HG03175 (cell line): ENCODE measurements at regions not wholly inside any gene's neighbourhood (a gene's known extent, or its start where the extent isn't known, plus 50 kb on each side); places are given as distances from the start of the nearest gene placed in this dataset.
"Not testable (repeated sequence)": the region's sequence is repeated elsewhere in the genome, so short reads cannot be mapped to it uniquely, and the experiment has no call there.

Source experiments
- ATAC-seq: cut with Tn5 transposase; IDR thresholded peaks from one replicate; pipeline ENCODE4 v1.9.1; 2021; ENCODE audit warnings: mild to moderate bottlenecking, moderate library complexity; ENCODE audit not compliant: unreplicated experiment

DNA sequence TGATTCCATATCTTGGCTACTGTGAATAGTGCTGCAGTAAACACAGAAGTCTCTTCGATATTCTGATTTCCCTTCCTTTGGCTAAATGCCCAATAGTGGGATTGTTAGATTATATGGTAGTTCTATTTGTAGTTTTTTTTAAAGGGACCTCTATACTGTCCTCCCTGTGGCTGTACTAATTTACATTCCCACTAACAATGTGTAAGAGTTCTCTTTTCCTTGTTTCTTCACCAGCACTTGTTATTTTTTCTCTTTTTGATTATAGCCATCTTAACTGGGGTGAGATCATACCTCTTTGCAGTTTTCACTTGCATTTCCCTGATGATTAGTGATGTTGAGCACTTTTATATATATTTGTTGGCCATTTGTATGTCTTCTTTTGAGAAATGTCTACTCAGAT, 102.0 kb downstream of the CARTPT start:
- no peak for ATAC-seq

DNA sequence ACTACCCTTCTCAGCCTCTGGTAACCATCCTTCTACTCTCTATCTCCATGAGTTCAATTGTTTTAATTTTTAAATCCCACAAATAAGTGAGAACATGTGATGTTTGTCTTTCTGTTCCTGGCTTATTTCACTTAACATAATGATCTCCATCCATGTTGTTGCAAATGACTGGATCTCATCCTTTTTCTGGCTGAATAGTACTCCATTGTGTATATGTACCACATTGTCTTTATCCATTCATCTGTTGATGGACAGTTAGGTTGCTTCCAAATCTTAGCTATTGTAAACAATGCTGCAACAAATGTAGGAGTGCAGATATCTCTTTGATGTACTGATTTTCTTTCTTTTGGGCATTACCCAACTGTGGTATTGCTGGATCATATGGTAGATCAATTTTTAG, 103.0 kb downstream of the CARTPT start:
- ATAC-seq, result not testable (repeated sequence)

DNA sequence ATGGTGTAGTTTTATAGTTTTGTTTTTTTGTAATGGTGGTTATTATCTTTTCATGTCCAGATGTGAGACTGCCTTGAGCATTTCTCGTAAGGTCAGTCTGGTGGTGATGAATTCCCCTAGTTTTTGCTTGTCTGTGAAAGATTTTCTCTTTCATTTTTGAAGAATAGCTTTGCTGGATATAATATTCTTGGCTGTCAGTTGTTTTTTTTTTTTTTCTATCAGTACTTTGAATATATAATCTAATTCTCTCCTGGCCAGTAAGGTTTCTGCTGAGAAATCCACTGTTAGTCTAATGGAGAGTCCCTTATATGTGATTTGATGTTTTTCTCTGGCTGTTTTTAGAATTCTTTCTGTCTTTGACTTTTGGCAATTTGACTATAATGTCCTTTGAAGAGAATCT, 106.9 kb downstream of the CARTPT start:
- no peak for ATAC-seq

DNA sequence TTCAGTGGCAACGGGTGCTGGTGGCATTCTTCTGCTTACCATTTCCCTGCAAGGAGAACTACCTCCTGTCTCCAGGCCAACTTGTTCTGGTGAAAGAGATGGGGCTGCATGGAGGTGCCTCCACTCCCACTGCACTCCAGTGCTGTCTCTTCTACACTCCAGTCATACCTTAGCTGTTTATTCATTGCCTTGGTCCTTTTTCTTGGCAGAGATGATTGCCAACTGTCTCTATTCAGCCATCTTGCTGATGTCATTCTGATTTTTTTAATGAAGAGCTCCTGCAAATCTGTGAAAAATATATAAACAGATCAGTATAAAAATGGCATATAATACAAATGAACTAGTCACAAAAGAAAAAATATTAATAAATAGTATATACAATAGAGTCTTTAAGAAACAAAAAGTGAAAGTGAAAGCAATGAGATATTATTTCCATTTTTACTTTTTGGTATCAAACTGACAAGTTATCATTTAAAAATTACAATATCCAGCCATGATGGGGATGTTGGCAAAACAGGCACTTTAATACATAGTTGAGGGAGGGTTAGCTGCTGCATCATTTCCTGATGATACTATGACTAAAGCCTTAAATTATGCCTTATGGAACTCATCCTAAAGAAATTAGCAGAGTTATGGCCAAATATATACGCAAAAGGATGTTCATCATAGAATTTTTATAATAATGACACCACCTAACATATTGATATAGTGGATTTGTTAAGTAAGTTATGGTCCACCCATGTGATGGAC, 109.4 kb downstream of the CARTPT start:
- no peak for ATAC-seq

DNA sequence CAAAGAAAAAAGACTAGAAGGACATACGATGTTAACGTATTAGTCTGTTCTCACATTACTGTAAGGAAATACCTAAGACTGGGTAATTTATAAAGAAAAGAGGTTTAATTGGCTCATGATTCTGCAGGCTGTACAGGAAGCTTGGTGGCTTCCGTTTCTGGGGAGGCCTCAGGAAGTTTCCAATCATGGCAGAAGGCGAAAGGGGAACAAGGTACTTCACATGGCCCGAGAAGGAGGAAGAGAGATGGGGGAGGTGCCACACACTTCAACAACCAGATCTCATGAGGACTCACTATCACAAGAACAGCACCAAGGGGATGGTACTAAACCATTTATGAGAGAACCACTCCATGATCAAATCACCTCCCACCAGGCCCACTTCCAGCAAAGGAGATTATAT, 110.1 kb downstream of the CARTPT start:
- no peak for ATAC-seq

DNA sequence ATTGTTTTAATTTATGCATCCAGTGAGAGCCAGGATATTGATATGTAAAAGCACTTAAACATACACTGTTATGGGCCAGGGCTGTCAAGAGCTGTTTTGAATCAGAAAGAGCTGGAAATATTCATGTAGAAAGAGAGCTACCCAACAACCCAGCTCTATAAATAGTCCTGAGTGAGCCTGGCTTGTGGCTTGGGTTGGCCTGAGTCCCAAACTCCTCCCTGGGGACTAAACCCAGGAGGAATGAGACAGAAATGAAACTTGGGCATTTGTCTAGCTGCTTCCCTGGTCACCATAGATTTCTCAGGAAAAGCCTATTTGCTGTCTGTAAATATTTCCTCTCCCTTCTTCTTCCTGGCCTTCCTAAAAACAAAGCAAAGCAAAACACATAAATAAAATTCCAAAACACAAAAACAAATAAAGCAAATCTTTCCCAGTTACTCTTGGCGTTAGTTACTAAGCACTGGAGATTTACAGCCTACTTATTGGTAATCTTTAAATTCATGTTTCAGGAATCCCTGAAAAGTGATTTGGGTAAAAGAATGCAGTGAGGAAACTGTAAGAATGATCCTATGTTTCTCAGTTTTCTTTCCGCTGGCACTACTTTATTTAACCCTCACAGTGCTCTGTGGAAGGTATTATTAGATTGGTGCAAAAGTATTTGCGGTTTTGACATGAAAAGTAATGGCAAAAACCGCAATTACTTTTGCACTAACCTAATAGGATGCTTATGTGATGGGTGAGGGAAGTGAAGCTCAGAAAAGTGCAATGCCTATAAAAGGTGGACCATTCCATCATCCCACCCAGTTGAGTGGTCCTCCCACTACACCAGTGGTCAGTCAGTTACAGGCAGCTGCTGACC, 111.8 kb downstream of the CARTPT start:
- ATAC-seq, result no peak

DNA sequence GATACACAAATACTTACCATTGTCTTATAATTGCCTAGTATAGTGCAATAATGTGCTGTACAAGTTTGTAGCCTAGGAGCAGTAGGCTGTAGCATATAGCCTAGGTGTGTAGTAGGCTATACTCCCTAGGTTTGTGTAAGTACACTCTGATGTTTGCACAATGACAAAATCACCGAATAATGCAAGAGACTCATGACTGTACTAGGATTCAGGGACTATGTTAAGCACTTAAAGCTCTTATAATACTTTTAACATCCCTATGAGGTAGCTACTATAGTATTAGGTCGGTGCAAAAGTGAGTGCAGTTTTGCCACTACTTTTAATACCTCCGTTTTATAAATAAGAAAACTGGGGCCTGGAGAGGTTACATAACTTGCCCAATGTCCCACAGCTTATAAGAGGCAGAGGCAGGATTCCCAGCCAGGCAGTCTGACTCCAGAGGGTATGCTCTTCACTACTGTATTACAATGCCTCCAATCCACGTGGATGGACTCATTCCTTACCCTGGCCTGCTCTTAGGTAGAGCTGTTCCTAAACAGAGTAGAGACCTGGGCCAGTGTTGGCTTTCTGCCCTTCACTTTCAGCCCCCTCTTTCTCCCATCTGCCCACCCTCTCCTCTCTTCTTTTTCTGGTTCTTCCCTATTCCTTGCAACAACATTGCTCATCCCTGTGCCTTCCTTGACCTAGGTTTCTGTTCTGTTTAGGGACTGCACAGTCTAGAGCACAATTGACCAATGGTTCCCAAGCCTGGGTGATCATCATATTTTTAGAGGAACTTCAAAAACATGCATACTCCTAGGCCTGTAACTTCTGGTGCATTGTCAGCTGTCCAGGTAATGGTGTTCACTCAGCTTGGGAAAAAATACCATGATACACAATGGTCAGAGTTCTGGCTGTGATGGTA, 114.0 kb downstream of the CARTPT start:
- no peak for ATAC-seq

DNA sequence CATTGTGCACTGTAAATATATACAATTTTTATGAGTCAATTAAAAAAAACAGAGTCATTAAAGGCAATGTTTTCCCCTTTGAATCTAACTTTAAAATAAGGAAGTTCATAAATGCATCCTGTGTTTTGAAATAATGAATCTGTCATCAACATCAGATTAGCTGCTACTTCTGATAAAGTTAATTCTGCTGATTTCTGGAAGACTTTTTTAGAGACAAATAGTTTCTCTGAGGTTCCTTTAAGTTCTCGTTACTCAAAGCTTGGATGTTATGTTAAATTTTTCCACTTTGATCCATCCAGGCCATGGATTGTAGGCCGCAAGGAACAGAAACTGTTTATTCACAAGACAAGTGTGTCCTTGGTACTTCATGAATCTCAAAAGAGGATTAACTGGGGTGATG, 115.5 kb downstream of the CARTPT start:
- ATAC-seq, result no peak

DNA sequence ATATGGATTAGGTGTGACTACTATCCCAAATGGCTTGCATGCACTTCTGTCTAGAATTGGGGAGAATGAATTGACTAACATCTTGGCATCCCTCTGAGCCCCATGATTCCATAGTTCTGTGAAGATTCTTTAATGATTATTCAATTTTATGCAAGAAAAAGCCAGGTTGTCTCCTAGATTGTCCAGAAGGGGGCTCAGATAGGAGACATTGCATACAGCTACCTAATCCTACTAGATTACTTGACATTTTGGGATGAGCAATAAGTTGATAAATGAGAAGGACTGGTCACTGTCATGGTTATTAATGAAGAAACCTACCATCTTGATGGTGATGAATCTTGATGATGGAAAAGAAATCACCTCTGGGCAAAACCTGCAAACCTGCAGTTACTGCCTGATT, 117.0 kb downstream of the CARTPT start:
- ATAC-seq, result no peak

DNA sequence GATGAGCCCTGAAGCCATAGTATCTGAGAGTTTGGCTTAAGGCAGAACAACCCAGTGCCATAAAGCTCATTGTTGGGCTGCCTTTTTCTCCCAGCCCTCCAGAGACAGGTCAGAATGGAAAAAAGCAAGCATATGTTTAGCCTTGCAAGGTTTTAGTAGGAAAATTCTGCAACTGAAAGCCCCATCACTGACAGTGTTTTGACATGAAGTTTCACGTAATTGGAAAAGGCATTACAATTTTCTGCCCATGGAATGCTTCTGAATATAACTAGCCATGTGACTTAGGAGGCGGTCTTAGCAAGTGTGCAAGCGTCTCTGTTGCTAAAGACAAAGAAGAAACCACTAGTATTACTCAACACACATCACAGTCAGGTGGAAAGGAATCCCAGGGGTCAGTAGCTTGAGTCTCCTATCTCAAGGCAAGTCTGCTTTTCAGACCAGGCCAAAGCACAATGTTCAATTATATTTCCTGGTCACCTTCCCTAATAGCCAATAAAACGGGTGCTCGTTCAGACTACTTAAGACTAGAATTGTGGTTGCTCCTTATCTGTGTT, 117.6 kb downstream of the CARTPT start:
- ATAC-seq, result no peak

DNA sequence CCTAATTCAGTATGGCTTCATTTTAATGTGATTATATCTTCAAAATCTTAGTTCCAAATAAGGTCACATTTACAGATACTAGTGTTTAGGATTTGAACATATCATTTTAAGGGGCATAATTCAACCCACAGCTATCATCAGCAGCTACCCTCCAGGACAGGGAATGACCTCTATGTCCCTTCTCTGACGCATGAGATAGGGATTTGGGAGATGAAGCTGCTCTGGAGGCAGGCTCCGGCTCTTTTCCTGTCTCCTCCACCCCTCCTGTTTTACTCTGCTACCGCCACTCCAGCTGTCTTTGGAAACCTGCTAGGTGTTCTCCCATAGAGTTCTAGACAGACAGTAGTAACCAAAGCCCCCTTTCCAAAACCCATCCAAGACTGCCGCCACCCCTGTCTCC, 119.2 kb downstream of the CARTPT start:
- ATAC-seq, result no peak

DNA sequence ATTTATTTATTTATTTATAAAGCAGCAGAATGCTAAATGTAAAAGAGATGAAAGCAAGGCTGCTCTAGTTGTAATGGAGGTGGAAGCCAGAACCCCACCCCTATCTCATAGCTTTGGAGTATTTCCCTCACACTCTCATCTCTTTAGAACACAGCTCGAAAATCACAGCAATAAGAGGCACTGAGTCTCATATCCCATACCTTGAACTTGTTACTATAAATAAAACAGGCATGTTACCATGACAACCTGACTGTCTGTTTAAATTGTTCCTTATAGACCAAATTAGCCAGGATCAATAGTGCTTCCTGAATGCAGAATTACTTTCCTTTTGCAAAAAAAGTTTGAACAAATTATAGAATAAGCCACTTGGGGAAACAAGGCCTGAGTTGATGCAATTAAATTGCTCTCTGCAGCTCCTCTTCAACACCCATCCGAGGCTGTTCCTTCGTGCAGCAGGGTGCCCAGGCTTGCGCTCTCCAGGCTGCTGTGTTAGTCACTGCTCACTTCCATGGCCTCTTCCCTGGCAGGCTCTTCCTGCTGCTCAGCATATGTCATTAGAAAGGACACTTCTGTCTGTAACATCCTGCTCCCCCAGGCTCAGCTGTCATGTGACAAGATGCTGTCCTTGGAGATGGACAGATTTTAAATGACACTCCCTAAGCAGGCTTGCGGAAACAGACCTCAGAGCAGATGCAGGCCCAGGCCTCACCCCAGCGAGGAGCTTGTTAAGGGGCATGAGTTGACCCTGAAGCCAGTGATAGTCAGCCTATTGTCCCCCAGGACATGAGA, 120.2 kb downstream of the CARTPT start:
- ATAC-seq, result no peak

DNA sequence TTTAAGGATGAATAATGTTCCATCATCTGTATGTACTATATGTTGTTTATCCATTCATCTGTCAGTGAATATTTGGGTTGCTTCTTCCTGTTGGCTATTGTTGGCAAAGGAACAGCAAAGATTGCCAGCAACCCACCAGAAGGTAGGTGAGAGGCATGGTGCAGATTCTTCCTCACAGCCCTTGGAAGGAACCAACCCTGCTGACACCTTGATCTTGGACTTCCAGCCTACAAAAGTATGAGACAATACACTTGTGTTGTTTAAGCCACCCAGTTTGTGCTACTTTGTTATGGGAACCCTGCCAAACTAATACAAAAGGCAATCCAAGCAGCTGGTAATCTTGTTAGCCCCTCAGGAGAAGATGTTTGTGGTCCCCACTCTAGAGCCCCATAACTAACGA, 122.0 kb downstream of the CARTPT start:
- no peak for ATAC-seq

DNA sequence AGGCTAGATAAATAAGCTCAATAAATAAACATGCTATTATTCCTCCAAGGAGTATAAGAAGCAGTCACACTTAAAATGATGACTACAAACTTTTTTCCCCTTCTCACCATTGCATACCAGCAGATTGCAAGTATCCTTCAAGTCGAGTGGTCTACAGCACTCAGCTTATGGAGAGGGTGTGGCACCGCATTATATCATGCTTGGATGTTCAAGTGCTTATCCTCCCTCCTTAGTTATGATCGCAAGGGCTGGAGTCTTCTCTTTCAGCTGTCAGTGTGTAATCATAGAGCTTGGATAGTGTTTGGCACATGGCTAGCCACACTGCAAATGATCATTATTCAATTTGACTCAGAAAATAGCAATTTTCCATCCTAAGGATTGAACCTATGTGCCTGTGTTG, 124.0 kb downstream of the CARTPT start:
- no peak for ATAC-seq

DNA sequence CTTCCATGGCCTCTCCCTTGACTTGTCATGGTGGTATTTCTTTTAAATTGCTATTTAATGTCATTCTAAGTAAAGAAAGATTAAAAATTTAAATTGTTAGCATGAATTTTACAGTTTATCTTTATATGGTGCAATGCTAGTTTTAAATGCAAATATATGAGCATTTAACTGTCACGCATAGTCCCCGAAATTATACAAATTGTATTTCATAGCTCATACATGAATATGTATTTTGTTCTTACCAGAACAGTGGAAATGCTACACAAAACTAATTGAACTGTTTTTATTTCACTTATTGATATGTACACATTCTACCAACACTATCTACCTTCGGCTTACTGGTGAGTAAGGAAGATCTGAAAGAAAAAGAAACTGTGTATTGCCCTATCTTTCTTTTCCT, 125.8 kb downstream of the CARTPT start:
- no peak for ATAC-seq

DNA sequence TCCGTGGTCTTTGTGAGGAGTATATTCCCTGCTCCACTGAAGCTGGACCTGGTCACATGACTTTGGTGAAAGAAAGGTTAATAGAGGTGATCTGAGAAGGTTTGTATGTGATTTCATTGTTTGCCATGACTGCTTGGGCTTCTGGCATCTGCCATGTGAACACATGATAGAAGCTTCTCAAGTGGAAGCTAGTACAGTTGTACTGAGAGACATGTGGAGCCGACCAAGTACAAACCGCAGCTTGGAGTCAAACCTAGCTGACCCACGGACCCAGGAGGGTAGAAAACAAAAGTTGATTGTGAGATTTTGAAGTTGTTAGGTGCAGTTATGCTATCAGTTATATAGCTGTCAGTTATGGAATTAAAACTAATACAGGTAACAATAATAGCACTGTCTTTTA, 140.4 kb downstream of the CARTPT start:
- ATAC-seq, result no peak

DNA sequence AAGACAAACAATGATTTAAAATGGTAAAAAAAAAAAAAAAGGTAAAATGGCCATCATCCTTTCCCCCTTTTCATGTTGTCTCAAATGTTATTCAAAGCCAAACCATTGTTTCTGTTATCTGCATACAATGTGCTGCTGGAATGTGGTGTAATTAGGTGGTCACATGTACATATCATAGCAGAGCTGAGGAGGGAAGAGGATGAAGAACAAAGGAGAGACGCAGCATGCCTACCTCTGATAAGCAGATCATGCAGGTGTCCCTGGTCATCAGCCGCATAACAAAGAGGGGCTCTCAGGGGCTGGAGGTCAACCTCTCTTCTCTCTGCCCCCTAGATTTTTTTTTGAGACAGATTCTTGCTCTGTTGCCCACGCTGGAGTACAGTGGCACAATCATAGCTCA, 141.0 kb downstream of the CARTPT start:
- ATAC-seq, result no peak

DNA sequence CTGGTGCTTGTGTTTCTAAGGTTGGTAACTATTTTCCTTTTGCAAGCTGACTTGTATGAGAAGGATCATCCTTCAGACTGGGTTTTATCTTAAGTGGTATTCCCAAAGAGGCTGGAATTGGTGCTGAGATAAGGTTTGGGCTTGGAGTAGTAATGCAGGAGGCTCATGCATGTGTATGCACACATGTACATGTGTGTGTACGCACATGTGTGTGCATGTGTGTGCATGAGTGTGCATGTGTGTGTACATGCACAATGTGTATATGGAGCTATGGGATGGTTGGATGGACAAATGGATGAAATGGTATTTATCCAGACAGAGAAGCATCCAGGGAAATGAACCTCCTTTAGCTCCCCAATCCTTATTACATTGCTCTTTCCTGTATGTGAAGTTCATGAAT, 142.6 kb downstream of the CARTPT start:
- ATAC-seq, result no peak

DNA sequence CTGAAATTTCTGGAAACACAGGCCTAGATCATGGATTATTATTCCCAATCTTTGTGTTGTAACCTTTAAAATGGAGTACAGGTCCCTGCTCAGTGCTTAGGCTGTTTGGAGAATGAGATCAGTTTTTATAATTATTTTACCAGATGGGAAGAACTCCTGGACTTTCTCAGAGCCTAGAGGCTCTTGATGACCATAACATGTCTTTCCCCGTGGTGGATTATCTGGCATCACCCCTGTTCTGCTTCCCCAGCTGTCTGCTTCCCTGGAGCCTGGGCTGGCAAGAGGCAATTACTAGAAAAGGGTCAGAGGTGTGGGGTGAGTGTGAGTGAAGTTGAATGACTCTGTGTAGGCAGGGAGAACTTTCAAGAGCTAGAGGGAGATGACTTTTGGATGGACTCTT, 143.0 kb downstream of the CARTPT start:
- no peak for ATAC-seq

DNA sequence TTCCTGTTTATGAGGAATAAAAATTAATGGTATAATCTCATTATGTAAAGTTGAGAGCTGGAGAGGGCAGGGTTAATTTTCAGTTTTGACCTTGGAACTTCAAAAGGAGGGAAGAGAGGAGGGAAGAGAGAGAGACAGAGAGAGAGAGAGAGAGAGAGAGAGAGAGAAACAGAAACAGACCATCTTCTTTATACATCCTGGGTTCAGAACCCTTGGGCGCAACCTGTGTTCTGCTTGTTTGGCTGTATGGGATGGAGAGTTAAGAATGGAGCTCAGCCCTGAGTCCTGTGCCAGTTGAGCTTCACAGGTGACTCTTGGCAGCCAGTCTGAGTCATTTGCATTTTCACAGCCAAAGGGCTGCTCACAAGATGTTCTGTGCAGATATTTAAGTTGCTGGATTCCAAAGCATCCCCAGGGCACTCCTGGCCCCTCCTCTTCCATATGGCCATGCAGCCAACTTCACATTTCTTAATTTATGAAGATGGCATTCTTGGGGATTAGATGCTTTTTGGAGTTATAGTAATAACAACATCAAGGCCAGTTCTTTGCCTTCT, 143.5 kb downstream of the CARTPT start:
- ATAC-seq, result no peak
